ENCODE measurements at regions not wholly inside any gene's neighbourhood (a gene's known extent, or its start where the extent isn't known, plus 50 kb on each side); places are given as distances from the start of the nearest gene placed in this dataset.

- no peak for DNase-seq (ENCODE audit: low read depth)
These were observed 322.9 kb downstream of the GALR1 start for GRCh38 chr18:77572537-77572936.

GRCh38 chr18:77573571-77573970 is 323.9 kb downstream of the GALR1 start:
- no peak for DNase-seq (ENCODE audit: low read depth)

- DNase-seq (ENCODE audit: low read depth), result no peak
These were observed 341.4 kb downstream of the GALR1 start for GRCh38 chr18:77590943-77591515.

GRCh38 chr18:77597726-77598125 is 348.1 kb downstream of the GALR1 start:
- no peak for DNase-seq (ENCODE audit: low read depth)

- DNase-seq (ENCODE audit: low read depth), result no peak
These were observed 351.0 kb downstream of the GALR1 start for GRCh38 chr18:77600674-77601073.

- no peak for DNase-seq (ENCODE audit: low read depth)
These were observed 351.9 kb downstream of the GALR1 start for GRCh38 chr18:77601567-77601966.

GRCh38 chr18:77607087-77607486 is 357.4 kb downstream of the GALR1 start:
- no peak for DNase-seq (ENCODE audit: low read depth)

- no peak for DNase-seq (ENCODE audit: low read depth)
These were observed 359.2 kb downstream of the GALR1 start for GRCh38 chr18:77608807-77609206.

GRCh38 chr18:77617694-77618093 is 368.0 kb downstream of the GALR1 start:
- no peak for DNase-seq (ENCODE audit: low read depth)

GRCh38 chr18:77619525-77619924 is 369.9 kb downstream of the GALR1 start:
- no peak for DNase-seq (ENCODE audit: low read depth)

- no peak for DNase-seq (ENCODE audit: low read depth)
These were observed 372.5 kb downstream of the GALR1 start for GRCh38 chr18:77622009-77622692.

GRCh38 chr18:77632758-77633157 is 383.1 kb downstream of the GALR1 start:
- no peak for DNase-seq (ENCODE audit: low read depth)

- no peak for DNase-seq (ENCODE audit: low read depth)
These were observed 384.8 kb downstream of the GALR1 start for GRCh38 chr18:77634494-77634893.

GRCh38 chr18:77635451-77635850 is 385.8 kb downstream of the GALR1 start:
- no peak for DNase-seq (ENCODE audit: low read depth)

GRCh38 chr18:77635858-77636257 is 386.2 kb downstream of the GALR1 start:
- DNase-seq (ENCODE audit: low read depth), result no peak

- DNase-seq (ENCODE audit: low read depth), result no peak
These were observed 395.7 kb downstream of the GALR1 start for GRCh38 chr18:77645170-77645872.

GRCh38 chr18:77647472-77647871 is 397.8 kb downstream of the GALR1 start:
- no peak for DNase-seq (ENCODE audit: low read depth)

- DNase-seq (ENCODE audit: low read depth), result no peak
These were observed 398.8 kb downstream of the GALR1 start for GRCh38 chr18:77648411-77648810.

GRCh38 chr18:77650799-77651385 is 401.2 kb downstream of the GALR1 start:
- DNase-seq (ENCODE audit: low read depth), result peak; percentile 4

- no peak for DNase-seq (ENCODE audit: low read depth)
These were observed 401.8 kb downstream of the GALR1 start for GRCh38 chr18:77651441-77651840.

- DNase-seq (ENCODE audit: low read depth), result no peak
These were observed 404.1 kb downstream of the GALR1 start for GRCh38 chr18:77653792-77654191.

GRCh38 chr18:77654302-77654701 is 404.7 kb downstream of the GALR1 start:
- no peak for DNase-seq (ENCODE audit: low read depth)

- no peak for DNase-seq (ENCODE audit: low read depth)
These were observed 408.1 kb downstream of the GALR1 start for GRCh38 chr18:77657651-77658298.

All from CMK (cell line).